ENCODE measurements at regions not wholly inside any gene's neighbourhood (a gene's known extent, or its start where the extent isn't known, plus 50 kb on each side); places are given as distances from the start of the nearest gene placed in this dataset.
A peak's percentile ranks its signal among the peaks of the same experiment; 100 is the strongest.

DNA sequence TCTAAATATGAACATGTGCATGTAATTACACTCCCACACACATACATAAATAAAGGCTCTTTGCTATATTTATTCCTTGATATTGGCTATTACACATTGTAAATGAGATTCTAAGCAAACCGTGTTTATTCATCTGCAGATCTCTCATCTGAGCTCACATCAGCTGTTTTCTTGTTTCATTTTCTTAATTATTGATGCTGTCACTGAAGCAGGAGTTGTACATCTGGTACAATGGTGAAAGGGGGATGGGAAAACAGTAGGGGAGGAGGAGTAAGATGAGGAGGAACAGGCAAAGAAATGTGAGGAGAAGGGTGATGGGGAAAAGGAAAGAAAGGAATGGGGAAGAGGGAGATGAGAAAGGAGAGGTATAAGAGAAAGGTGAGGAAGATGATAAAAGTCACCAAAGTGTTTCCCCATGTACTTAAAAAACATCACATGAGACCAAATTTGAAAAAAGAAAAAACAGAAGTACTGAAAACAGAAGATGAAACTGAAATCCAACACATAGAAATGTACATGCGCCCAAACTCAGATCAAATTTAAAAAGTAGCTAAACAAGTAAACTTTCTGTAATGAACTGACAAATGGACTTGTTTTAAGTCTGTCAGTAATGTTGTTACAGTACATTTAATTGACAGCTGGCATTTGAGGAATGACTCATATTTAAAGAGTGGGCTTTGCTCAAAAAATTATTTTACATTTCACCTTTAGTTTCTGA is 472.2 kb downstream of the ARL4A start:
- no peak for DNase-seq

GRCh38 chr7:13161125-13161524 is 473.7 kb downstream of the ARL4A start:
- DNase-seq, result no peak

DNA sequence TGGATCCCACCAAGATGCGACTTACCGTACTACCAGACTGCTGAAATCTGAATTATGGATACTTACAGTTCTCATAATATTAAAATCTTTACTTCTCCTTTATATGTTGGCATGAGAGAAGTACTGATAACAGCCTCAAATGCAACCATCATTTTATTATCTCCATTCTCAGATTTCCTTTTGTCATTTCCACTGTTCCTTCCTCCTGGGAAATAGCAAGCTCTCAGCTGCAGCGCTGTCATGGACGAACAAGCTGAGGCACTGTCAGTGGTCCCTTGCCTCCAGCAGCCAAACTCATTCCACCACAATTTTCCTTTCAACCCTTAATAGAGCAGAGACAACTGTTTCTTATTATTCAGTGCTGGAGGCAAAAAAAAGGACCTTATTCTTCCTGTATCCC is 478.4 kb downstream of the ARL4A start:
- DNase-seq, result no peak

DNA sequence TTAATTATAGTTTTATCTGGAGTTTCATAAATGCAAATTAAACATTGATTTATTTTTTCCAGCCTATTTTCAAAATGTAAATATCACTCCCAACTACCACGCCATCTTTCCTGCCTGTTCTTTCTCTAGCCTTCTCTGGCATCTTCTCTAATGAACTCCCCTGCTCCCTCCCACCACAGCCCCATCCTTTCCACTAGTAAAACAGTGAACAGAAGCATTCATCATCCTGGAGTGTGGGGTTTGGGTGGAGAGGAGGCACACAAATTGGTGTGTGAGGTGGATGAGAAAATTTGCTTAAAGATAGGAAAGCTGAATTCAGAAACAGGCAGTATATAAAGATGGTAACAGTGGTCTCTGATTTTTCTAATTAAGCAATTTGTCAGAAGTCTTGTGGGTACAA is 479.4 kb downstream of the ARL4A start:
- no peak for DNase-seq

GRCh38 chr7:13169356-13169755 is 481.9 kb downstream of the ARL4A start:
- DNase-seq, result no peak

DNA sequence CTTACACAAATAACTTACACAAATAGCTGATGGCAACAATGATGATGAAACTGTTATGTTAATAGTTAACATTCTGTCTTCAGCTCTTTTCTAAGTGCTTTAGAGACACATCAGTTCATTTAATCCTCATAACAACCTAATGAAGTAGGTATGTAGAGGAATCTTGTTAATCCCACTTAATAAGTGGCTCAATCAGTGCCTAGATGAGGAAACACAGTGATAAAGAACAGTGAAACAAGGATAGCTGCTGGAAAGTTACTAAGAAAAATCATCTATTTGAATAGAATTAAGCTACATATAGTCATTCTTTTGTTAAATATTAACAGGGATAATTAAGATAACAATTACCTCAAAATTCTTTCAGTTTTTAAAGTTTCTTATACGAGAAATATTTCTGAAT is 487.6 kb downstream of the ARL4A start:
- no peak for DNase-seq

DNA sequence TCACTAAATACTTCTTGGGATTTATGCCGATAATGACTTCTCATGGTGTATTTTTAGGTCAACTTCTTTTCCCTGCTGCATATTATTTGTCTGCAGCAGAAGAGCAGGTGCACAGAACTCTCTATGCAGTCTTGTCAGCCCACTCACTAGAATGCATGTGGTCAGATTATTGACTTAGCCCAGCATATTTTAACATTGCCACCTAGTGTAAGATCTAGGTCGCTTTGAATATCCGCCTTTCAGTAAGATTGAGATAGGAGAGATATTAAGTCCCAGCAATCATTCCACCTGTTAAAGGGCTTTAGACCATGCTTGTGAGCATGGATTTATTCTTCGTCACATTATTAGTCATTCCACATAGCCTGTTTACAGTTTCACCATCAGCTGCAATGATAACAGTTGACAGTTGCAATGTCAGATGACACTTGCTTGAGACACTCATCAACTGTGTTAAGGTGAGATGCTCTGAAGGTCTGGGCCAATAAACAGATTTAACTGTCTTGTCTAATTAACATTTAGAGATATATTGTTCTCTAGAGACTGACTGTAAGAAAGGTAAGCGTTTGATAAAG is 491.7 kb downstream of the ARL4A start:
- no peak for DNase-seq

DNA sequence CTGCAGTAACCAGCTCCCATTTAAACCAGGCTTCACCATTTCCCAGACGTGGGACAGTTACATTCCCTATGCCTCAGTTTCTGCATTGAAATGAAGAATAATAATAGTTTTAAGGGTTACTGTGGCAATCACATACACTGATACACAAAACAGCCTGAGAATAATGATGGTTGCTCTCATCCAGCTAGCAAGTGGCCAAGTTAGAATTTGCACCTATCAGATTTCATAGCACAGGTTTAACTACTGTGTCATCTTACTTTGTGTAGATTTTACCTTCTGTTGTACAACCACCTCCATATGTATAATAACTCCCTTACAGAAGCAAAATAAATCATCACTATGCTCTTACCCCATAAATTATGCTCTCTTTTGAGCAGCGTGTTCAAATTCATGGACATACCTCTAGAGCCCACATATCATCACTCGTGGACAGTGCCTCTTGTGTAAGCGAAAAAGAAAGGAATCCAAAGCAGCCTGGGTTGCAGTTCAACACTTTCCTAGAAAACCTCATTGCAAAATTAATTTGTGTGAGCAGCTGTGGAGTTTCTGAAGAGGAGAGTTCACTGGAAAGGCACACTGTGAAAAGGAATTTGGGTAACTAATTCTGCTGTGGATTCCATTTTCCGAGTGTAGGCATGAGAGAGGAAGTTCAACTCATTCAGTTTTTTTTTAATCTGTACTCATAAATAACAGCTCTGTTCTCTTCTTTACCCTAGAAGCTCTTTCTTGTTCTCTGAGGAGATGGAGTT is 492.5 kb downstream of the ARL4A start:
- DNase-seq, result no peak

DNA sequence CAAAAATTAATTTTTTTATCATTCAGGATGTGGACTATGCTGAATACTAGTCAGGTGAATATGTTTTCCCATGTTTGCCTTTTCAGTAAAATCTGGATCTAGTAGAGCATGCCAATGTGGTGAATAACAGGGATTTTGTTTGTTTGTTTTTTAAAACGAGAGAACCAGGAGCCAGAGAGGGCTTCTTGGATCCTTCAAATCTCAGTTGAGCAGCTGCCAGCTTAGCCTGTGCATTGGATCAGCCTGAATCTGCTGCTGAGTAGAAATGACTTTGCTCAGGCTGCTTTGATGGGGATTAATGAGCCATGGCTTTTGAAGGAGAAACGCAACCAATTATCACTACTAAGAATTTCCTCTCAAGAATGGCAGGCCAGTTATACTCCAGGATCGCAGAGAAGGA is 493.8 kb downstream of the ARL4A start:
- peak in 1 of 2 donors; percentile 5 for DNase-seq

GRCh38 chr7:13185139-13185538 is 497.7 kb downstream of the ARL4A start:
- DNase-seq, result no peak

- DNase-seq, result no peak
These were observed 500.9 kb downstream of the ARL4A start for GRCh38 chr7:13188236-13188805.

DNA sequence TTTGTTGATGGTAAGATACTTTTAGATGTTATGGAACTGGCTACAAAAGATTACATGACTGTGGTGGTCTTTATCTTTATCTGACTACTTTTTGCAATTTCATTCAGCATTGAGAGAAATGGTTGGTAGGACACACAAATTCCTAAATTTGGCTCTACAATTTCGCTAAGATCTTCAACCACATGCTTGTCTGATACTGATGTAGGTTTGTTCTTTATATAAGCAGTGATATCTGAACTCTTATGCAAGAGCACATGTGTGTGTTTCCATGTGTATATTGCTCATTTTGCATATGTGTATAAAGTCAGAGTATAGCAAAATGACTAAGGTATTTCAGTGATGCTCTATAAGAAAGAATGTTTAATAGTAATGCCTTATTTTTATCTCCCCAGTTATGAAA is 501.5 kb downstream of the ARL4A start:
- DNase-seq, result no peak

- no peak for DNase-seq
These were observed 502.2 kb downstream of the ARL4A start for GRCh38 chr7:13189668-13190067.

DNA sequence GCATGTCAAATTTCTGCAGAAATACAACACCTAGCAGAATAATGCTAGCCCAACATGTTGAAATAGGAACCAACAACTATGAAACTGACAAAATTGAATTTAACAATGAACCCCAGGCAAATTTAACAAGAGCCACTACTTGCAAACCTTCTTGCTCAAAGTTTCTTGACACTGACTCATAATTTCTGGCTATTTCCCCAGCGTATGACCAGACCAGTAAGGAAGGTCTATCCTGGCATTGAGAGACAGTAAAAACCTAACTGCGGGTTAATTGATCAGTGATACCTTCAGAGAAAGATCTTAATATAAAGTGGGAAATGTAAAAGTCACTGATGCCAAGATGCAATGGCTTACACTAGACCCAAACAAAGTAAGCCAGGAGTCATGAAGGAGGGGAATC is 510.1 kb downstream of the ARL4A start:
- no peak for DNase-seq

DNA sequence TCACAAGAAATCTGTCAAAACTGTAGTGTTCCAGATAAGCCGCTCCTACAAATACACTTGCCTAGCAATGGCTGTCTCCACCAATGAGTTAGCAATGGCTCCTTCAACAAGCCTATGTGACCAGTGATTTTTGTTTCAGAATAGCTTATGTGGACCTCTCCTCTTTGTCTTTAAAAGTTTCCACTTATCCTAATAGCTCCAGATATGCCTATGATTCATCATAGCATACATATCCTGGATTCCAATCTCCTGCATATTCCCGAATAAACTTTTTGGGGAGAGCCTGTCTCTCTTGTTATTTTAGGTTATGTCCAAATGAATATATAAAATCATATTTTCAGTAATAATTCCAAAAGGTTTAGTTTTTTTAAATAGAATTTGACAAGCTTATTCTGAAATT is 510.6 kb downstream of the ARL4A start:
- DNase-seq, result no peak

- DNase-seq, result no peak
These were observed 511.3 kb downstream of the ARL4A start for GRCh38 chr7:13198727-13199126.

DNA sequence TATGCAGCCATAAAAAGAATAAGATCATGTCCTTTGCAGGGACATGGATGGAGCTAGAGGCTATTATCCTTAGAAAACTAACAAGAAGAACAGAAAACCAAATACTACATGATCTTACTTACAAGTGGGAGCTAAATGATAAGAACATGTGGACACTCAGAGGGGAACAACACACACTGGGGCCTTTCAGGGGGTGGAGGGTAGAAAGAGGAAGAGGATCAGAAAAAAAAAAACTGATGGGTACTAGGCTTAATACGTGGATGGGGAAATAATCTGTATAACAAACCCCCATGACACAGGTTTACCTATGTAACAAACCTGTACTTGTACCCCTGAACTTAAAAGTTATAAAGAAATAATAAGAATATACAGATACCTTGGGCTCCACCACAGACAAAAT is 514.2 kb downstream of the ARL4A start:
- no peak for DNase-seq

- DNase-seq, result no peak
These were observed 530.3 kb downstream of the ARL4A start for GRCh38 chr7:13217768-13218167.

DNA sequence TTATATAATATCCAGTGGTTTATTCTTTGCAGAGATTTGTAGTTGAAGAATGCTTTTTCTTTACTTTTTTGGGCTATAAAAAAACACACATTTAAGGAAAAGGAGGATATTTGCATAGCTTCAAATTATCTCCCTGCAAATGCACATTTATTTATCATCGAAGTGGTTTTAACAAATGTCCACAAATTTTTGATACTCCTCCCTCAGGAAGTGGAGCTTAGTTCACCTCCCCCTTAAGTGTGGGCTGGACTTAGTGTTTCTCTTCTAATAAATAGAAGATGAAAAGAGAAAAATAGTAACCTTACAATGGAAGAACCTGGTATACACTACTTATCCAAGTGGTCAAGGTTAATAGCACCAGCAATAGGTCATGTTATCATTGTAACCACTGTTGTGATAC is 537.6 kb downstream of the ARL4A start:
- no peak for DNase-seq

GRCh38 chr7:13226385-13226784 is 539.0 kb downstream of the ARL4A start:
- no peak for DNase-seq

GRCh38 chr7:13231216-13231615 is 543.8 kb downstream of the ARL4A start:
- no peak for DNase-seq

DNA sequence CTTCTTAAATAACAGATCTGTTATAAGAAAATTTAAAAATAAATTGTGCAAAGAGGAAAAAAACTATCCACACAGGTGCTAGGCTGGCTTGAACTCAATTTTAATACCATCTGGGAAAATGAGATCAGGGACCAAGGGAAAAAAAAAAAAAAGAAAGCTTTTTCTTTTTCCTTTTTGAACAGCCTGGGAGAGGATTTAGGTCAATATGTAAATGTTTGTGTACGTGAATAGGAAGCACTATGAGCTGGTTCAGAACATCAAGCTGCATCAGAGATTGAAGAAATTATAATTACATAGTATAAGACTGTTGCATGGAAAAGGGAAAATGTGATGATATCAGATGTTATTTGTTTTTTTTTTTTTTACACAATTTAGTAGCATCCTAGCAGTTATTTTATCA is 548.0 kb downstream of the ARL4A start:
- DNase-seq, result no peak

DNA sequence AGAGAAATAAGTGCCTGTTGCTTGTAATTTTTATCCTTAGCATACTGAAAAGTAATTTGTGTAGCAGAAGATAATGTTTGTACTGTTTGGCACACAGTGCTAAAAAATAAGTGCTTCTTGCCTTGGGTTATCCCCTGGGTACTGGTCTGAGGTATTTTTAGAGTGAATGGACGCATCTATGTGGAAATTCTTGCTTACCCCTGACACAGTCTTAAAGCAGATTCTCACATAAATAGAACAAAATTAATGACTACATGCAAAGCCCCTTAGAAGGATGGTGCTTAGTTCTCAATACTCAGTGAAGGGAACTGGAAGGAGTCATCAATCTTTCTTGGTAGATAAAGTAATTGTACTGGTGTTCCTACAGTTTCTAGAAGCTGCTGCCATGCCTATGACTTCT is 548.6 kb downstream of the ARL4A start:
- no peak for DNase-seq

DNA sequence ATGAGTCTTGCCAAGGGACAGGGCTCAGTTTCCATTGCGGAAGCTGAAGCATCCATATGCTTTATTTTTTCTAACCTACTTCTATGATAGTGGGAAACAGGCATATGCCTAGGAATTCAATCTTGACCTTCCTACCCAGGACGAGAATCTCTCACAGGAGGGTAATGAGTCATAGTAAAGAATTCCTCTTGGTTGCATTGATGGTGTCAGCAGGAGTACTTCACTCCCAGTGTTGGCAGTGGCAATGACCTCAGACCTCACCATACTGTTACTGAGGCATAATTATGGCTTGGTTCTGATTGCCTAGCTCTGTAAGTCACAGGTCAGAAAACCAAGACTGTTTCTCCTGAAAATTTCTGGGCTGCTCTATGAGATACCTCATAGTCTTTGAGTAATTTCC is 552.9 kb downstream of the ARL4A start:
- DNase-seq, result no peak
